ENCODE measurements at regions not wholly inside any gene's neighbourhood (a gene's known extent, or its start where the extent isn't known, plus 50 kb on each side); places are given as distances from the start of the nearest gene placed in this dataset.

GRCh38 chr3:89654031-89654430, 546.6 kb downstream of the EPHA3 start:
- Histone ChIP-seq H3K27ac (replicated peaks) (no peak overlapping the region), H3K27me3 (ENCODE audit: insufficient read depth, poor library complexity, severe bottlenecking) (no peaks in the 10 kb centered on the region), H3K4me3 (replicated peaks; ENCODE audit: insufficient read depth, low read length) (no peak overlapping the region)
- DNase-seq (ENCODE audit: low read depth in 1 of 2, low spot score in 1 of 2) = no peak
- TF ChIP-seq SPI1 (IDR thresholded peaks at IDR 0.05; ENCODE audit: borderline replicate concordance, low read depth) (no peak), REST (IDR thresholded peaks at IDR 0.05; ENCODE audit: insufficient replicate concordance, low read depth) (no peak), CTCF (IDR thresholded peaks at IDR 0.05; ENCODE audit: insufficient read depth, low read length) (no peak)

GRCh38 chr3:89656388-89656787, 549.0 kb downstream of the EPHA3 start:
- H3K27me3 ChIP-seq (ENCODE audit: insufficient read depth, poor library complexity, severe bottlenecking) = no peaks in the 10 kb centered on the region
- no peak overlapping the region for H3K27ac ChIP-seq (replicated peaks)
- no peak overlapping the region for H3K4me3 ChIP-seq (replicated peaks; ENCODE audit: insufficient read depth, low read length)
- DNase-seq (ENCODE audit: low read depth in 1 of 2, low spot score in 1 of 2) = no peak
- TF ChIP-seq GABPA (IDR thresholded peaks at IDR 0.05; ENCODE audit: low read depth) (no peak), REST (IDR thresholded peaks at IDR 0.05; ENCODE audit: insufficient replicate concordance, low read depth) (no peak), SPI1 (IDR thresholded peaks at IDR 0.05; ENCODE audit: borderline replicate concordance, low read depth) (no peak), CTCF (IDR thresholded peaks at IDR 0.05; ENCODE audit: insufficient read depth, low read length) (no peak), POLR2AphosphoS5 (IDR thresholded peaks at IDR 0.05; ENCODE audit: low read depth) (no peak)

- H3K27me3 ChIP-seq (ENCODE audit: insufficient read depth, poor library complexity, severe bottlenecking) = no peaks in the 10 kb centered on the region
- H3K27ac ChIP-seq (replicated peaks) = no peak overlapping the region
- DNase-seq (ENCODE audit: low read depth in 1 of 2, low spot score in 1 of 2) = no peak
- no peak for TF ChIP-seq CTCF (IDR thresholded peaks at IDR 0.05; ENCODE audit: insufficient read depth, low read length)
- no peak for TF ChIP-seq REST (IDR thresholded peaks at IDR 0.05; ENCODE audit: insufficient replicate concordance, low read depth)
- no peak for TF ChIP-seq POLR2AphosphoS5 (IDR thresholded peaks at IDR 0.05; ENCODE audit: low read depth)
- no peak for TF ChIP-seq GABPA (IDR thresholded peaks at IDR 0.05; ENCODE audit: low read depth)
- TF ChIP-seq SPI1 (IDR thresholded peaks at IDR 0.05; ENCODE audit: borderline replicate concordance, low read depth) = no peak
- no peak overlapping the region for H3K4me3 ChIP-seq (replicated peaks; ENCODE audit: insufficient read depth, low read length)
These were observed 572.3 kb downstream of the EPHA3 start for GRCh38 chr3:89679686-89680085.
